ENCODE measurements at regions not wholly inside any gene's neighbourhood (a gene's known extent, or its start where the extent isn't known, plus 50 kb on each side); places are given as distances from the start of the nearest gene placed in this dataset.
"Not testable (repeated sequence)": the region's sequence is repeated elsewhere in the genome, so short reads cannot be mapped to it uniquely, and the experiment has no call there.

DNA sequence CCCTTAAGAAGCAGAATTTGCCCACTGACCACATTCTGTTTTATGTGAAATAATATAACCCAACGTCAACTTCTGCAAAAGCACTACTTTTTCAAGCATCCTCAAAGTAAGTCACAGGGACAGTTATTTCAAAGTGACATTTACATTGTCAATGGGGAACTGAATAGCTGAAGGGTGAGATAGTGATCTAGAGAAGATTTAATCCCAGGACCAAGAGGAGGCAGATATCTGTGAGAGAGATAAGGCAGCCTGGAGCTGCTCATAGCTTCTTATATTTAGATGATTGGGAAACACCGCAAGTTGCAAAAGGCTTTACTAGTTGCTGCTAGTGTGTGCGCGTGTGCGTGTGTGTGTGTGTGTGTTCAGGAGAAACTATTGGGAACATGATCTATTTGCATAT is 210.4 kb upstream of the RFX3 start:
- DNase-seq (ENCODE audit: extremely low read depth, insufficient read length) = no peak
- TF ChIP-seq, protein P1, sequence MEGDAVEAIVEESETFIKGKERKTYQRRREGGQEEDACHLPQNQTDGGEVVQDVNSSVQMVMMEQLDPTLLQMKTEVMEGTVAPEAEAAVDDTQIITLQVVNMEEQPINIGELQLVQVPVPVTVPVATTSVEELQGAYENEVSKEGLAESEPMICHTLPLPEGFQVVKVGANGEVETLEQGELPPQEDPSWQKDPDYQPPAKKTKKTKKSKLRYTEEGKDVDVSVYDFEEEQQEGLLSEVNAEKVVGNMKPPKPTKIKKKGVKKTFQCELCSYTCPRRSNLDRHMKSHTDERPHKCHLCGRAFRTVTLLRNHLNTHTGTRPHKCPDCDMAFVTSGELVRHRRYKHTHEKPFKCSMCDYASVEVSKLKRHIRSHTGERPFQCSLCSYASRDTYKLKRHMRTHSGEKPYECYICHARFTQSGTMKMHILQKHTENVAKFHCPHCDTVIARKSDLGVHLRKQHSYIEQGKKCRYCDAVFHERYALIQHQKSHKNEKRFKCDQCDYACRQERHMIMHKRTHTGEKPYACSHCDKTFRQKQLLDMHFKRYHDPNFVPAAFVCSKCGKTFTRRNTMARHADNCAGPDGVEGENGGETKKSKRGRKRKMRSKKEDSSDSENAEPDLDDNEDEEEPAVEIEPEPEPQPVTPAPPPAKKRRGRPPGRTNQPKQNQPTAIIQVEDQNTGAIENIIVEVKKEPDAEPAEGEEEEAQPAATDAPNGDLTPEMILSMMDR (IDR thresholded peaks at IDR 0.05; ENCODE audit: insufficient read depth, low read length, poor library complexity, severe bottlenecking) = no peak
- H3K4me3 ChIP-seq (replicated peaks; ENCODE audit: low read depth, low read length) = no peak overlapping the region

DNA sequence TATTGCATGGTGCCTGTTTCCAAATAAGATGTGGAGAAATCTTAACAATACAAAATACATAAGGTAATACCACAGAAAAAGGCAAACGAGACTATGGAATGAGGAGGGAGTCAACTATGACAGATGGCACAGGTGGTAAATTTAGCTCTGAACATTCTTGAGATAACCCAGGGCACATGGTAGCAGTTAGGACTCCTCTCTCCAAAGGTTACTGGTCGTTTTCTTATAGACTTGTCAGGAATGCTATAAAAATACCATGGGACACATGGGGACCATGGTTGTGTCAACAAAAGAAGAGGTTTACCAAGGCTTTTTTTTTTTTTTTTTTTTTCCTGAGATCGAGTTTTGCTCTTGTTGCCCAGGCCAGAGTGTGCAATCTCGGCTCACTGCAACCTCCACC is 209.4 kb upstream of the RFX3 start:
- Histone ChIP-seq H3K27me3 (replicated peaks; ENCODE audit: control insufficient read depth, insufficient read depth, low read length) (no peaks in the 10 kb centered on the region), H3K4me3 (replicated peaks; ENCODE audit: low read depth, low read length) (no peak overlapping the region), H3K36me3 (ENCODE audit: control insufficient read depth, insufficient read depth, low read length) (no peaks in the 10 kb centered on the region)
- TF ChIP-seq, protein P1 (IDR thresholded peaks at IDR 0.05; ENCODE audit: insufficient read depth, low read length, poor library complexity, severe bottlenecking) = no peak
- no peak for DNase-seq (ENCODE audit: extremely low read depth, insufficient read length)

More for the DNA sequence above, 210.4 kb upstream of the RFX3 start:
- H3K36me3 ChIP-seq (ENCODE audit: control insufficient read depth, insufficient read depth, low read length) = no peaks in the 10 kb centered on the region
- H3K27me3 ChIP-seq (replicated peaks; ENCODE audit: control insufficient read depth, insufficient read depth, low read length) = no peaks in the 10 kb centered on the region

DNA sequence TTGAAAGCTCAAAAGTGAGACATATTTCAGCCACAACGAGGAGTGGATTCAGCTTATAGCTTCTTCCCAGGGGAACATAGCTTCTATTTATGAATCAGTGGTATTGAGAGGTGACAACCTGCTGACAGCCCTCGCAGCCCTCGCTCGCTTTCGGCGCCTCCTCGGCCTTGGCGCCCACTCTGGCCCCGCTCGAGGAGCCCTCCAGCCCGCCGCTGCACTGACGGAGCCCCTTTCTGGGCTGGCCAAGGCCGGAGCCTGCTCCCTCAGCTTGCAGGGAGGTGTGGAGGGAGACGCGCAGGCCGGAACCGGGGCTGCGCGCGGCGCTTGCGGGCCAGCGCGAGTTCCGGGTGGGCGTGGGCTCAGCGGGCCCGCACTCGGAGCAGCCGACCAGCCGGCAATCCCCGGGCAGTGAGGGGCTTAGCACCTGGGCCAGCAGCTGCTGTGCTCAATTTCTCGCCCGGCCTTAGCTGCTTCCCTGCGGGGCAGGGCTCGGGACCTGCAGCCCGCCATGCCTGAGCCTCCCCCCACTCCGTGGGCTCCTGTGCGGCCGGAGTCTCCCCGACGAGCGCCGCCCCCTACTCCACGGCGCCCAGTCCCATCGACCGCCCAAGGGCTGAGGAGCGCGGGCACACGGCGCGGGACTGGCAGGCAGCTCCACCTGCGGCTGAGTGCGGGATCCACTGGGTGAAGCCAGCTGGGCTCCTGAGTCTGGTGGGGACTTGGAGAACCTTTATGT is 207.9 kb upstream of the RFX3 start:
- not testable (repeated sequence) for DNase-seq (ENCODE audit: extremely low read depth, insufficient read length); H3K4me3 ChIP-seq (replicated peaks; ENCODE audit: low read depth, low read length); H3K27me3 ChIP-seq (replicated peaks; ENCODE audit: control insufficient read depth, insufficient read depth, low read length); H3K36me3 ChIP-seq (ENCODE audit: control insufficient read depth, insufficient read depth, low read length)

DNA sequence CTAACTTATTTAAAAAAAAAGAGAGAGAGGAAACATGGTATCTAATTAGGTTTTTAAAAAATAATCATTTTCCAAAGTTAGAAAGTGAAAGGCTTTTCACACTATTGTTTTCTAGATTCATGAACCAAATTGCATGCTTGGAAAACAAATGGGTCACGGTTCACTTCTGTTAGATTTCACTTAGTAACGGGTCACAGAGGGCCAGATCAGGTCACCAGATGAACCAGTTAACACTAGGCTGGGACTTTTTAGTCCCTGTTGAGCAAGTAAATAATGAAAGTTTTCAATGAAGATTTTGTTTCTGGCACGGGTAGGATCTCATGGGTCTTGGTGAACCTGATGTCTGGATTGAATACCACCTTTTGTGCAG is 207.2 kb upstream of the RFX3 start:
- TF ChIP-seq, protein P1 (IDR thresholded peaks at IDR 0.05; ENCODE audit: insufficient read depth, low read length, poor library complexity, severe bottlenecking) = no peak
- no peaks in the 10 kb centered on the region for H3K27me3 ChIP-seq (replicated peaks; ENCODE audit: control insufficient read depth, insufficient read depth, low read length)
- H3K4me3 ChIP-seq (replicated peaks; ENCODE audit: low read depth, low read length) = no peak overlapping the region
- DNase-seq (ENCODE audit: extremely low read depth, insufficient read length) = no peak
- H3K36me3 ChIP-seq (ENCODE audit: control insufficient read depth, insufficient read depth, low read length) = no peaks in the 10 kb centered on the region

DNA sequence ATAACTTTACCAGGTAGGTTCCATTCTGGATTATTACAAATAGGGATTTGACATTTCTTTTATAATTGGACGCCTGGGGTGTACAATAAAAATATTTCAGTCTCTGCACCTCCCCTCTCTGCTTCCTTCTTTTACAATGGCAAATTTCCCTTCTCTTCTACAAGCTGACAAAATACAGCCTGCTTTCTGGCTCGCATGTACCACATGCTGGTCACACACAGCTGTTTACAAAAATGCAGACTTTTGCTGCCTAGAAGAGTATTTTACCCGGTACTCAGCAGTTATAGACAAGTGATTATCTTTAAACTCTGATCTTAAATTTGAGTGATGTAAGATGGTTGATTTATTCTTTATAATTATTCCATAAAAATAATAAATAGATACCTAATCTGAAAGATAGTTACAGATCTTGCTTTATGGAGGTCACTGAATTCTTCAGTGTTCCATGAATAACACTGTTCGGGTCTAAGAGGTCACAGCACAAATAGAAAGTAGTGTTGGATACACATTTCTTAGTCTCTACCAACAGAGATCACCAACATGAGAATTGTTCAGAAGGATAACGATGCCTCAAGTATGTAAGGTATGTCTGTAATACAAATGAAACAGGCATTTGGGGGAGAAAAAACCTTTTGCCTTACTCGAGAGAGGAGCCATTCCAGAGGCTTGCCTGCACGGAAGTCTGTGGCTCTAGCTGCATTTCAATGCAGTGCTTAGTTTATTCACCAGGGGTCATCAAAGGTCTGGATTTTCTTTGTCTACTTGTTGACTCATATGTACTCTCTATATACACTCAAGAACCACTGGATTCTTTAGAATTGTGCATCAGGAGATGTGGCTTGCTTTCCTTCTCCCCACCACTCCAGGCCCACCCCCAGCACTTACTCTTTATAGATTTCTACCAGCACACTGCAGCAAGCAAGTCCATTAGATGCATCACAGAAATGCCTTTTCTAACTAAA is 206.6 kb upstream of the RFX3 start:
- Histone ChIP-seq H3K4me3 (replicated peaks; ENCODE audit: low read depth, low read length) (no peak overlapping the region; the same call in 1 of the 2 replicates), H3K27me3 (replicated peaks; ENCODE audit: control insufficient read depth, insufficient read depth, low read length) (no peaks in the 10 kb centered on the region), H3K36me3 (ENCODE audit: control insufficient read depth, insufficient read depth, low read length) (no peaks in the 10 kb centered on the region)
- TF ChIP-seq, protein P1 (IDR thresholded peaks at IDR 0.05; ENCODE audit: insufficient read depth, low read length, poor library complexity, severe bottlenecking) = peak; percentile 70
- DNase-seq (ENCODE audit: extremely low read depth, insufficient read length) = peak; percentile 13

DNA sequence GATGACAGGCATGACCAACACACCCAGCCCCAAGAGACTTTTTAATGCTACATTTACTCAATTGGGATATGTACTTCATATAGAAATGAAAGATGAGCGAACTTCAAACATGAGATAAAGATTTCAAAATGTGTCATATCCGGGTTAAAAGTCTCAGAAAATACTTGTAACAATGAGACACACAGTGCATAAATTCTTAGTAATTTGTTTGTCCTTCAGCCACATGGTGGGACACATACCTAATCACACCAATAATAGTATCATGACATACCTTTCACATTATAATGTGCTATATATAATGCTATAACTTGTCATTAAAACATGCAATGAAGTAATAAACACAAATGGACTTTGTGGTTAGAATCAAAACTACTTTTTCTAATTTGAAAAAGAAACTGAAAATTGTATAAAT is 204.7 kb upstream of the RFX3 start:
- TF ChIP-seq, protein P1 (IDR thresholded peaks at IDR 0.05; ENCODE audit: insufficient read depth, low read length, poor library complexity, severe bottlenecking) = no peak

More for the DNA sequence above, 204.7 kb upstream of the RFX3 start:
- no peaks in the 10 kb centered on the region for H3K27me3 ChIP-seq (replicated peaks; ENCODE audit: control insufficient read depth, insufficient read depth, low read length)
- no peaks in the 10 kb centered on the region for H3K36me3 ChIP-seq (ENCODE audit: control insufficient read depth, insufficient read depth, low read length)
- H3K4me3 ChIP-seq (replicated peaks; ENCODE audit: low read depth, low read length) = peak overlapping the region; percentile 8; the same call in 1 of the 2 replicates
- peak; percentile 63 for DNase-seq (ENCODE audit: extremely low read depth, insufficient read length)
